ENCODE measurements at regions not wholly inside any gene's neighbourhood (a gene's known extent, or its start where the extent isn't known, plus 50 kb on each side); places are given as distances from the start of the nearest gene placed in this dataset.

GRCh38 chr9:86470326-86470725 lies 116.1 kb upstream of the TUT7 start:
- DNase-seq: no peak

GRCh38 chr9:86469476-86470250 lies 115.5 kb upstream of the TUT7 start:
- DNase-seq: no peak

GRCh38 chr9:86464242-86464641 lies 110.0 kb upstream of the TUT7 start:
- DNase-seq: no peak

- DNase-seq: no peak
Observed at GRCh38 chr9:86460216-86461002, 106.2 kb upstream of the TUT7 start.

- no peak for DNase-seq
Observed at GRCh38 chr9:86459599-86460155, 105.5 kb upstream of the TUT7 start.

GRCh38 chr9:86459191-86459590 lies 105.0 kb upstream of the TUT7 start:
- DNase-seq: no peak

- DNase-seq: no peak
Observed at GRCh38 chr9:86458191-86458855, 104.1 kb upstream of the TUT7 start.

GRCh38 chr9:86456416-86456815 lies 102.2 kb upstream of the TUT7 start:
- no peak for DNase-seq

- no peak for DNase-seq
Observed at GRCh38 chr9:86454701-86455615, 100.7 kb upstream of the TUT7 start.

GRCh38 chr9:86452201-86452828 lies 98.1 kb upstream of the TUT7 start:
- DNase-seq: no peak

- DNase-seq: no peak
Observed at GRCh38 chr9:86449246-86449645, 95.0 kb upstream of the TUT7 start.

GRCh38 chr9:86445671-86446070 lies 91.5 kb upstream of the TUT7 start:
- no peak for DNase-seq

GRCh38 chr9:86443992-86444391 lies 89.8 kb upstream of the TUT7 start:
- DNase-seq: no peak

GRCh38 chr9:86434039-86434726 lies 80.0 kb upstream of the TUT7 start:
- DNase-seq: peak in 1 of 5 experiments; percentile 44

- no peak for DNase-seq
Observed at GRCh38 chr9:86424251-86424891, 70.2 kb upstream of the TUT7 start.

- DNase-seq: peak in 1 of 5 experiments; percentile 3
Observed at GRCh38 chr9:86413971-86414880, 60.0 kb upstream of the TUT7 start.

GRCh38 chr9:86410281-86410680 lies 56.1 kb upstream of the TUT7 start:
- no peak for DNase-seq

- no peak for DNase-seq
Observed at GRCh38 chr9:86408121-86408520, 53.9 kb upstream of the TUT7 start.

GRCh38 chr9:86407022-86407421 lies 52.8 kb upstream of the TUT7 start:
- DNase-seq: no peak

All from T-helper 2 cell (primary cell).